ENCODE measurements at regions not wholly inside any gene's neighbourhood (a gene's known extent, or its start where the extent isn't known, plus 50 kb on each side); places are given as distances from the start of the nearest gene placed in this dataset.

- peak; percentile 68 for DNase-seq
These were observed 85.6 kb downstream of the CD8B2 start for GRCh38 chr2:106572541-106573450.

DNA sequence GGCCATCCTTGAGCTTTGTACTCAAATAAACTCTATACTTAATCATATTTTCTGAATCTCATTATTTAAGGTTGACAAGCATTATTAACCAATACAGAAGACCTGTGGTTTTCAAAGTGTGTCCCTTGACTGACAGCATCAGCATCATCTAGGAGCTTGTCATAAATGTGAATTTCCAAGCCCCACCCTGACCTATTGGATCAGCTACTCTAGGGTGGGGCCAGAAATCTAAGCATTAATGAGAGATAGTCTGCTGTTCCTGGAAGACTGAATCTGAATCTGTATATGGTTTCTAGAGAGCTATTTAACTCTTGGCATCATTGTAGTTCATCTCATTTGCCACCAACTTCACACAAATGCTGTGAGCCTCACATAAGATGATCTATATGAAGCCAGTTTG is 86.6 kb downstream of the CD8B2 start:
- DNase-seq: no peak

DNA sequence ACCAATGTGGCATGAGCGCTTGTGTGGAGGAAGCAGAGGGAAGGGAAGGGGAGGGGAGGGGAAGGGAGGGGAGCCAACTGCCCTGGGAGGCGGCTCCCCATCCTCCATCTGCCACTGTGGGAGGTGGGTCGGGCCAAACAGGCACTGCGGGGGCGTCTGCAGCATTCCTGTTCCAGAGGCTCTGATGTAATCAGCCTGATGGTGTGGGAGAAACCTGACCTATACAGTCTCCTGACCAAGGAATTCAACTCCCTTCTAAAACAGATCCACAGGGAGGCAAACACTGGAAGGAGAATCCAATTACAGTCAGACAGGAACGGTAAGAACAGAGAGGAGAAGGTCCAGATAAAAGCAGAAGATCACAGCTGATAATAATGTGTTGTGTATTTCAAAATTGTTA is 88.8 kb downstream of the CD8B2 start:
- no peak for DNase-seq

GRCh38 chr2:106577255-106577651 is 90.1 kb downstream of the CD8B2 start:
- DNase-seq: no peak

GRCh38 chr2:106579750-106580197 is 92.6 kb downstream of the CD8B2 start:
- DNase-seq: no peak

DNA sequence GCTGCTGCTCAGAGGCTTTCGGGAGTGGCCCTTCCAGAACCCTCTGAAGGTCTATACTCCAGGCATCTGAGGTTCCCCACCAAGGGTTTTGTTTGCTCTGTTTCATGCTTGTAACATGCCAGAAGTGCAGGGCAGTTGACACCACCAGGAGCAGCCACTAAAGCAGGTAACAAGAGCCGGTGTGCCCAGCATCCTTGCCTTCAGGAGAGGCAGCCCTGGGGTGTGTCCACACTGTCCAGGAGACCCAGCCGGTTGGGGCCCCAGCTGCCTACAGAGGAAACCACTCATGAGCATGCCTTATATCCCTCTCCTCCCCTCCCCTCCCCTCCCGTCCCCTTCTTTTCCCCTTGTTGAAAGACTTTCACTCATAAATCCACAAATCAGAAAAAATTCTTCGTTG is 93.1 kb downstream of the CD8B2 start:
- no peak for DNase-seq

GRCh38 chr2:106581328-106581727 is 94.2 kb downstream of the CD8B2 start:
- DNase-seq: no peak

- no peak for DNase-seq
These were observed 94.6 kb downstream of the CD8B2 start for GRCh38 chr2:106581755-106582147.

DNA sequence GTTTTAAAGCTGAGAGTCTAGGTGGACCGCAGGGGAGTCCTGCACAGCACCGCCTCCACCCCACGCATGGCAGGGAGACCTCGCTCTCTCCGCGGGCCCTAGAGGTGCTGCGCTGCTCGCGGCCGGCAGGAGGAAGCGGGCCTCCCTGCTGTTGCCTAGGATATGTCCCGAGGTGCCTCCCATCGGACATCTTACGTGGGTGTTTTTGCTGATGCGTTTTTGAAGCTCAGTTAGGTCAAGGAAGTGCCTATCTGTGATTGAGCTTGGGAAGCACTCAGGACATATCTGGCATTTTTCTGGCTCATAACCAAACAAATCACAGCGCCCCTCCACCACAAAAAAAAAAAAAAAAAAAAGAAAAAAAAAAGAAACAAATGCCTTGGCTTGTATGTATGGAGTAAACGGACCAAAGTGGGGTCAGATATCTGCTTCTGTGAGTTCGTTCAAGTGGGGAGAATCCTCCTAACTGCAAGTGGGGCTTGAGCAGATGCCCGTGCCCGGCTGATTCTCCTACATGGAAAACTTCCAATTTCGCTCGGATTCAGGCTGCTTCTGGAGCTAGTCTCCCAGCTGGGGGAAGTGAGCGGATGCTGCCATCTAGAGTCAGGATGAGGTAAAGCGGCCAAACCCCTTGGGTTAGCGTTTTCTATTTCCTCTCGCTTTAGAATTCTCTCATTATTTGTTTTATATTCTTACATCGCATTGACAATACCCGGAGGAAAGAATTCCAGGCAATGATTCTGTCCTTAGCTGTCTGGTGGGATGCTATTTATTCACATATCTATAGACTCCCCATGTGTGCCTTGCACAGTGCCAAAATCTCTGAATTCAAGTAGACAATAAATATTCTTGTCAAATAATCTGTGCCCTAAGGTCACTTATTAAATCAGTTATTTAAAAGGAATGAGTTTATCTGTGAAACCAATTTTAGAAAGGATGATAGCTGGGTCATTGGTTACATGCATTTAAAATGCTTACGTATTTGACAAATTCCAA is 95.3 kb downstream of the CD8B2 start:
- peak; percentile 93 for DNase-seq

GRCh38 chr2:106584304-106584954 is 97.3 kb downstream of the CD8B2 start:
- DNase-seq: no peak

DNA sequence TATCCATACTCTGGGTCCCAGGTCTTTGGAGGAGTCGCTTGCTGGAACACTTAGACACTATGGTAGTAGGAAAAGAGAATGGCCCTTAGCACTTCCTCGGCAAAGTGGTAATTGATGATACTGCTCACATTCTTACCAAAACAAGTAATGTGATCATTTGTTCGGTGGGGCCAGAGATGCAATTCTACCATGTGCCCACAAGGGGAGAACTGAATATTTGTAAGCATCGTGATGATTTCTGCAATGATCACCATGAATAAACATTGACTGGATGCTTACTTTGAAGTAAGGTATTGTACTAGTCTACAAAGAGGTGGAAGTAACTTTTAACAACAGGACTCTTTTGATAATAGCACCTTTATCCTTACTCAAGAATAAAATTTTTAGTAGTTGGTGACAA is 109.7 kb downstream of the CD8B2 start:
- peak; percentile 42 for DNase-seq

- no peak for DNase-seq
These were observed 112.4 kb downstream of the CD8B2 start for GRCh38 chr2:106599540-106599939.

- no peak for DNase-seq
These were observed 114.9 kb downstream of the CD8B2 start for GRCh38 chr2:106602042-106602441.

GRCh38 chr2:106606652-106607051 is 119.5 kb downstream of the CD8B2 start:
- DNase-seq: no peak

DNA sequence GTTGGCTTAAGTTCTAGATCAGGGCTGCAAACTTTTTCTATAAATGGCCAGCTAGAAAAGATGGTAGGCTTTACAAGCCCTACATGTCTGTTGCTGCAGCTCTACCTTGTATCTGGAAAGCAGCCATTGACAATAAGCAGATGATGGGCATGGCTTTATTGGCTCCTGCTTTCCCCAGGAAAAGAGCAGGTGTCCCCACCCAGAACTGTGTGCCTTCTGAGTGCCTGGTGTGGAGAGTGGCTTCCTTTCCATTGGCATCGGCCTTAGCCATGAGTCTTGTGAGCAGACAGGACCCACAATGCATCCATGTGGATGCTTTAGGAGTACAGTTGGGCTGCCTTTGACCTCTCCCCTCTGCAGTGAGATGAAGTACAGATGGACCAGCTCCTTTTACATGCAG is 120.2 kb downstream of the CD8B2 start:
- no peak for DNase-seq

DNA sequence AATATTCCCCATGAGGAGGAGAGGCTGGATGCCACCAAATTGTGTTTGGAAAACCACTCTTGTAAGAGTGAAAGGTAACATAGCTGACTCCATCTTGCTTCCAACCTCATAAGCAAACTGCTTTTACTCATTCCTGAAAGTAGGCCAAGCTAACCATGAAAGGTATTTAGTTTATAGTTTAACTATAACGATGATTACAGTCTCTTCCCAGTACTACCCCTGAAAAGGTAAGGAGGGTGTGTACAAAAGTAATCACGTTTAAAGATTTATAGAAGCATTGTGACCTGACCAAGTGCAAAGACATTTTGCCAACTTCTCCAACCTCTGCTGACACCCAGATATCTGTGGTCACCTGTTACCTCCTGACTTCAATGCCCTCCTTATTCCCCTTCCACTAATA is 122.6 kb downstream of the CD8B2 start:
- DNase-seq: no peak

GRCh38 chr2:106614511-106615291 is 127.5 kb downstream of the CD8B2 start:
- peak; percentile 64 for DNase-seq

GRCh38 chr2:106618614-106619013 is 131.4 kb downstream of the CD8B2 start:
- DNase-seq: no peak

DNA sequence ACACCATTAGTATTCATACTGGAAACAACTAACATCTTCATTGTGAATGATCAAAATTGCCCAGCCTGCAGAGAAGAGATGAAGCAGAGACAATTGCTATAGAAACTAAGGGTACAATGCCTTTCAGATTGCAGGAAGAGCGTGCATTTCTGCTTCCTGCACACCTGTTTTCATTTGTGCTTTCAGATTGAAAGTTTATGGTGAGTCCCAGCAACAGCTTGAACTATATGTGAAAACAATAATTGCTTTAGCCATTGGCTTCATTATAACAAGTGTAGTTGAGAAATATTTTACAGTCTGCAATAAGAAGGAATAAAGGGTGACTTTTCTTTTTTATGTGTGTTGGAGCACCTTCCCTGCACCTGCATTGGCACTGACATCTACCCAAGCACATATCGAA is 136.3 kb downstream of the CD8B2 start:
- no peak for DNase-seq

- DNase-seq: no peak
These were observed 137.7 kb downstream of the CD8B2 start for GRCh38 chr2:106624787-106625380.

GRCh38 chr2:106628377-106628776 is 141.2 kb downstream of the CD8B2 start:
- DNase-seq: no peak

- DNase-seq: no peak
These were observed 142.8 kb downstream of the CD8B2 start for GRCh38 chr2:106629981-106630380.

Data from DMS53 (cell line).